ENCODE measurements at regions not wholly inside any gene's neighbourhood (a gene's known extent, or its start where the extent isn't known, plus 50 kb on each side); places are given as distances from the start of the nearest gene placed in this dataset.
A peak's percentile ranks its signal among the peaks of the same experiment; 100 is the strongest.

- Mint-ChIP-seq H3K36me3 (no peaks in the 10 kb centered on the region), H3K9me3 (no peaks in the 10 kb centered on the region), H3K27me3 (ENCODE audit: low read depth in 3 of 3) (peaks cover 2 to 5% (median 4%) of the 10 kb centered on the region in 3 donors), H3K27ac (no peak overlapping the region), H3K4me1 (peaks cover 10 to 18% of the 10 kb centered on the region in 2 donors), H3K4me3 (no peak overlapping the region)
- peak; percentile 25 to 48 (median 32) for DNase-seq
These were observed 90.9 kb upstream of the SMNDC1 start for GRCh38 chr10:110395350-110396283.

GRCh38 chr10:110396284-110396651 lies 91.5 kb upstream of the SMNDC1 start:
- no peak for DNase-seq
- Mint-ChIP-seq H3K4me1 (peaks cover 11 to 18% of the 10 kb centered on the region in 2 donors), H3K4me3 (no peak overlapping the region), H3K27me3 (ENCODE audit: low read depth in 3 of 3) (peaks cover 2 to 9% (median 4%) of the 10 kb centered on the region in 3 donors), H3K27ac (no peak overlapping the region), H3K36me3 (no peaks in the 10 kb centered on the region), H3K9me3 (no peaks in the 10 kb centered on the region)

GRCh38 chr10:110397856-110398255 lies 93.1 kb upstream of the SMNDC1 start:
- no peak for DNase-seq
- Mint-ChIP-seq H3K4me1 (peaks cover 11 to 18% of the 10 kb centered on the region in 2 donors), H3K36me3 (no peaks in the 10 kb centered on the region), H3K4me3 (no peak overlapping the region), H3K27ac (peak overlapping the region in 1 of 6 donors; percentile 62), H3K9me3 (no peaks in the 10 kb centered on the region), H3K27me3 (ENCODE audit: low read depth in 3 of 3) (peaks cover 2 to 10% (median 4%) of the 10 kb centered on the region in 3 donors)

GRCh38 chr10:110398419-110399105 lies 93.8 kb upstream of the SMNDC1 start:
- no peak for DNase-seq
- Mint-ChIP-seq H3K9me3 (no peaks in the 10 kb centered on the region), H3K27me3 (ENCODE audit: low read depth in 3 of 3) (peaks cover 2 to 10% (median 4%) of the 10 kb centered on the region in 3 donors), H3K36me3 (no peaks in the 10 kb centered on the region), H3K4me1 (peaks cover 11 to 18% of the 10 kb centered on the region in 2 donors), H3K27ac (no peak overlapping the region), H3K4me3 (no peak overlapping the region)

GRCh38 chr10:110399106-110399964 lies 94.6 kb upstream of the SMNDC1 start:
- H3K4me1 Mint-ChIP-seq, result peaks cover 11 to 18% of the 10 kb centered on the region in 2 donors
- no peak overlapping the region for H3K27ac Mint-ChIP-seq
- H3K36me3 Mint-ChIP-seq, result no peaks in the 10 kb centered on the region

GRCh38 chr10:110399965-110400933 lies 95.5 kb upstream of the SMNDC1 start:
- Mint-ChIP-seq H3K27ac (no peak overlapping the region), H3K4me1 (peaks cover 10 to 18% of the 10 kb centered on the region in 2 donors), H3K9me3 (no peaks in the 10 kb centered on the region), H3K27me3 (ENCODE audit: low read depth in 3 of 3) (peaks cover 2 to 10% (median 4%) of the 10 kb centered on the region in 3 donors), H3K36me3 (no peaks in the 10 kb centered on the region), H3K4me3 (no peak overlapping the region)
- DNase-seq, result no peak

More at GRCh38 chr10:110399106-110399964, 94.6 kb upstream of the SMNDC1 start:
- H3K9me3 Mint-ChIP-seq, result no peaks in the 10 kb centered on the region
- peaks cover 2 to 10% (median 4%) of the 10 kb centered on the region in 3 donors for H3K27me3 Mint-ChIP-seq (ENCODE audit: low read depth in 3 of 3)
- no peak overlapping the region for H3K4me3 Mint-ChIP-seq
- no peak for DNase-seq

- no peaks in the 10 kb centered on the region for H3K36me3 Mint-ChIP-seq
- no peak overlapping the region for H3K4me3 Mint-ChIP-seq
- no peak for DNase-seq
- no peak overlapping the region for H3K27ac Mint-ChIP-seq
- peaks cover 2 to 10% (median 2%) of the 10 kb centered on the region in 3 donors for H3K27me3 Mint-ChIP-seq (ENCODE audit: low read depth in 3 of 3)
- peaks cover 1 to 6% of the 10 kb centered on the region in 2 donors for H3K4me1 Mint-ChIP-seq
- no peaks in the 10 kb centered on the region for H3K9me3 Mint-ChIP-seq
These were observed 96.2 kb upstream of the DUSP5 start for GRCh38 chr10:110401401-110402076.

GRCh38 chr10:110402077-110402416 lies 95.7 kb upstream of the DUSP5 start:
- no peaks in the 10 kb centered on the region for H3K36me3 Mint-ChIP-seq
- no peak for DNase-seq
- no peaks in the 10 kb centered on the region for H3K9me3 Mint-ChIP-seq
- no peak overlapping the region for H3K27ac Mint-ChIP-seq
- H3K27me3 Mint-ChIP-seq (ENCODE audit: low read depth in 3 of 3), result peaks cover 2 to 10% (median 2%) of the 10 kb centered on the region in 3 donors
- peaks cover 1 to 6% of the 10 kb centered on the region in 2 donors for H3K4me1 Mint-ChIP-seq
- H3K4me3 Mint-ChIP-seq, result no peak overlapping the region

- Mint-ChIP-seq H3K4me1 (peaks cover 1 to 6% of the 10 kb centered on the region in 2 donors), H3K4me3 (no peak overlapping the region), H3K27me3 (ENCODE audit: low read depth in 3 of 3) (peaks cover 0 to 10% (median under 1%) of the 10 kb centered on the region in 3 donors), H3K36me3 (no peaks in the 10 kb centered on the region), H3K9me3 (no peaks in the 10 kb centered on the region), H3K27ac (no peak overlapping the region)
- DNase-seq, result no peak
These were observed 94.1 kb upstream of the DUSP5 start for GRCh38 chr10:110403593-110403992.

GRCh38 chr10:110404413-110404812 lies 93.3 kb upstream of the DUSP5 start:
- H3K27ac Mint-ChIP-seq, result no peak overlapping the region

GRCh38 chr10:110404825-110405224 lies 92.9 kb upstream of the DUSP5 start:
- H3K4me1 Mint-ChIP-seq, result peaks cover 0 to 1% of the 10 kb centered on the region in 2 donors
- no peak overlapping the region for H3K4me3 Mint-ChIP-seq
- no peak for DNase-seq
- H3K27ac Mint-ChIP-seq, result no peak overlapping the region
- peaks cover 0 to 6% (median 0%) of the 10 kb centered on the region in 3 donors for H3K27me3 Mint-ChIP-seq (ENCODE audit: low read depth in 3 of 3)
- no peaks in the 10 kb centered on the region for H3K36me3 Mint-ChIP-seq
- peaks cover 0 to 2% (median 0%) of the 10 kb centered on the region in 6 donors for H3K9me3 Mint-ChIP-seq

More at GRCh38 chr10:110404413-110404812, 93.3 kb upstream of the DUSP5 start:
- DNase-seq, result no peak
- Mint-ChIP-seq H3K27me3 (ENCODE audit: low read depth in 3 of 3) (peaks cover 0 to 6% (median 0%) of the 10 kb centered on the region in 3 donors), H3K4me3 (no peak overlapping the region), H3K36me3 (no peaks in the 10 kb centered on the region), H3K9me3 (peaks cover 0 to 2% (median 0%) of the 10 kb centered on the region in 6 donors), H3K4me1 (peaks cover 0 to 1% of the 10 kb centered on the region in 2 donors)

GRCh38 chr10:110405380-110405779 lies 92.3 kb upstream of the DUSP5 start:
- no peak overlapping the region for H3K27ac Mint-ChIP-seq
- H3K4me3 Mint-ChIP-seq, result no peak overlapping the region
- H3K36me3 Mint-ChIP-seq, result no peaks in the 10 kb centered on the region
- H3K27me3 Mint-ChIP-seq (ENCODE audit: low read depth in 3 of 3), result peaks cover 0 to 6% (median 0%) of the 10 kb centered on the region in 3 donors
- H3K9me3 Mint-ChIP-seq, result peaks cover 0 to 2% (median 0%) of the 10 kb centered on the region in 6 donors
- DNase-seq, result no peak
- H3K4me1 Mint-ChIP-seq, result peaks cover 0 to 1% of the 10 kb centered on the region in 2 donors
